DOHH2 (cell line): ENCODE measurements at regions not wholly inside any gene's neighbourhood (a gene's known extent, or its start where the extent isn't known, plus 50 kb on each side); places are given as distances from the start of the nearest gene placed in this dataset.
A peak's percentile ranks its signal among the peaks of the same experiment; 100 is the strongest.

ENCODE experiments used
- H3F3A ChIP-seq: fragments of 200-600 bp; sonication (generic), shearing (Covaris generic); 2 replicates; pipeline ENCODE4 v1.6.0; 2016; ENCODE audit warnings: antibody characterized with exemption, mild to moderate bottlenecking; ENCODE audit not compliant: control insufficient read depth, insufficient read depth
- H3K27ac ChIP-seq: fragments of 200-600 bp; sonication (generic); 2 replicates; pipeline ENCODE4 v1.5.1; 2014; ENCODE audit warnings: low read depth, mild to moderate bottlenecking, low read length, moderate library complexity
- H3K27me3 ChIP-seq: fragments of 200-600 bp; sonication (generic); 2 replicates; pipeline ENCODE4 v1.6.1; 2014; ENCODE audit warnings: mild to moderate bottlenecking, low read length, mixed read lengths; ENCODE audit not compliant: control insufficient read depth
- H3K36me3 ChIP-seq: fragments of 200-600 bp; sonication (generic); 2 replicates; pipeline ENCODE4 v1.6.1; 2014; ENCODE audit warnings: mild to moderate bottlenecking, low read length, moderate library complexity, mixed read lengths; ENCODE audit not compliant: control insufficient read depth
- H3K4me1 ChIP-seq: fragments of 200-600 bp; sonication (generic); 2 replicates; pipeline ENCODE4 v1.6.1; 2014; ENCODE audit warnings: mild to moderate bottlenecking, low read length, mixed read lengths; ENCODE audit not compliant: control insufficient read depth
- H3K4me2 ChIP-seq: fragments of 200-600 bp; sonication (generic); 2 replicates; pipeline ENCODE4 v1.6.0; 2014; ENCODE audit warnings: mild to moderate bottlenecking, low read length, moderate library complexity
- H3K4me3 ChIP-seq: fragments of 200-600 bp; sonication (generic); 2 replicates; pipeline ENCODE4 v1.5.1; 2014; ENCODE audit warnings: mild to moderate bottlenecking, low read length, mixed read lengths
- H3K79me2 ChIP-seq: fragments of 200-600 bp; sonication (generic); 2 replicates; pipeline ENCODE4 v1.6.1; 2014; ENCODE audit warnings: mild to moderate bottlenecking, low read length, mixed read lengths; ENCODE audit not compliant: control insufficient read depth
- H3K9me2 ChIP-seq: fragments of 200-600 bp; sonication (generic); replicated peaks from 2 replicates; pipeline ENCODE4 v1.6.1; 2014; ENCODE audit warnings: mild to moderate bottlenecking, low read length, mixed read lengths; ENCODE audit not compliant: control insufficient read depth
- H3K9me3 ChIP-seq: fragments of 200-600 bp; sonication (generic); 2 replicates; pipeline ENCODE4 v1.6.1; 2014; ENCODE audit warnings: antibody characterized with exemption, low read length, mixed read lengths; ENCODE audit not compliant: control insufficient read depth, insufficient read depth
- H4K20me1 ChIP-seq: fragments of 200-600 bp; sonication (generic); 2 replicates; pipeline ENCODE4 v1.6.0; 2014; ENCODE audit warnings: low read depth, mild to moderate bottlenecking, antibody characterized with exemption, low read length, moderate library complexity; ENCODE audit not compliant: control insufficient read depth, insufficient read depth
- CTCF ChIP-seq: fragments of 200-600 bp; sonication (generic); IDR thresholded peaks from one replicate; pipeline ENCODE4 v1.5.1; 2014; ENCODE audit warnings: antibody characterized with exemption, mild to moderate bottlenecking, low read depth, low read length; ENCODE audit not compliant: poor library complexity, severe bottlenecking
- EZH2phosphoT487 ChIP-seq: fragments of 200-600 bp; sonication (generic); IDR thresholded peaks from 2 replicates; pipeline ENCODE4 v1.6.1; 2017; ENCODE audit warnings: borderline replicate concordance, mild to moderate bottlenecking, antibody characterized with exemption, low read length, moderate library complexity, mixed read lengths

GRCh38 chr14:49975799-49976198, 82.9 kb downstream of the ARF6 start:
- peak overlapping the region; percentile 85 for H3K27ac ChIP-seq
- H3K4me1 ChIP-seq, result peaks cover 95% of the 10 kb centered on the region

GRCh38 chr14:49977126-49977841, 84.4 kb downstream of the ARF6 start:
- Histone ChIP-seq H3K4me3 (peak overlapping the region; percentile 70), H3K36me3 (peaks cover 9% of the 10 kb centered on the region), H3K4me2 (peak overlapping the region; percentile 92), H3K4me1 (peaks cover 86% of the 10 kb centered on the region), H3K27ac (peak overlapping the region; percentile 85), H4K20me1 (no peaks in the 10 kb centered on the region), H3K9me3 (no peaks in the 10 kb centered on the region), H3K9me2 (no peaks in the 10 kb centered on the region), H3K79me2 (peaks cover 39% of the 10 kb centered on the region), H3K27me3 (no peaks in the 10 kb centered on the region), H3F3A (peaks cover 28% of the 10 kb centered on the region)
- TF ChIP-seq EZH2phosphoT487 (no peak), CTCF (no peak)

More at GRCh38 chr14:49975799-49976198, 82.9 kb downstream of the ARF6 start:
- H3K27me3 ChIP-seq, result no peaks in the 10 kb centered on the region
- TF ChIP-seq EZH2phosphoT487 (no peak), CTCF (no peak)
- H3K79me2 ChIP-seq, result peaks cover 39% of the 10 kb centered on the region
- H4K20me1 ChIP-seq, result no peaks in the 10 kb centered on the region
- peaks cover 17% of the 10 kb centered on the region for H3K36me3 ChIP-seq
- no peaks in the 10 kb centered on the region for H3K9me2 ChIP-seq
- peaks cover 41% of the 10 kb centered on the region for H3F3A ChIP-seq
- peak overlapping the region; percentile 92 for H3K4me2 ChIP-seq
- peak overlapping the region; percentile 70 for H3K4me3 ChIP-seq
- H3K9me3 ChIP-seq, result no peaks in the 10 kb centered on the region

DNA sequence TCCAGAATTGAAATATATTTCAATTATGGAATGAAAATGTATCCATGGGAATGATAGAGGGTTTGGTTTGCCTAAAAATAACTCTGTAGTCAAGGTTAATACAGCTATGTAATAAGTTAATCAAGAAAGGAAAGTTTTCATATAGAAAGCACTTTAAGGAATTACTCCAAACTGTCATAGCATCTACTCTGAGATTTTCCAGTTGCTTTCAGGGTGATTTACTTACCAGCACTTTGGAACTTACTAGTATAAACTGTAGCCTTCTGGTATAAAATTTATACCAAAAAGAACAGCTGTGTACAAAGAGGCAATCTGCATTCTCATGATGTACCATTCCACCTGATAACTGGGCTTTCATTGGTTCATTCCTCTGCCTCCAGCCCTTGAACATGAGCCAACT, 87.1 kb downstream of the ARF6 start:
- H4K20me1 ChIP-seq, result no peaks in the 10 kb centered on the region
- peaks cover 10% of the 10 kb centered on the region for H3K36me3 ChIP-seq
- no peaks in the 10 kb centered on the region for H3K27me3 ChIP-seq
- no peak for TF ChIP-seq EZH2phosphoT487
- TF ChIP-seq CTCF, result no peak
- peaks cover 32% of the 10 kb centered on the region for H3K79me2 ChIP-seq
- no peaks in the 10 kb centered on the region for H3K9me2 ChIP-seq
- no peaks in the 10 kb centered on the region for H3K9me3 ChIP-seq
- no peak overlapping the region for H3K4me3 ChIP-seq
- H3K27ac ChIP-seq, result no peak overlapping the region
- peaks cover 62% of the 10 kb centered on the region for H3K4me1 ChIP-seq
- peaks cover 22% of the 10 kb centered on the region for H3F3A ChIP-seq
- H3K4me2 ChIP-seq, result peak overlapping the region; percentile 92
